Common myeloid progenitor, CD34-positive (primary cell): ENCODE measurements at regions not wholly inside any gene's neighbourhood (a gene's known extent, or its start where the extent isn't known, plus 50 kb on each side); places are given as distances from the start of the nearest gene placed in this dataset.

ENCODE experiments used
- CTCF ChIA-PET: fragments of 350-600 bp; sonication (Branson Sonifier 250); formaldehyde crosslinking; loops from one replicate; lab custom pipeline; 2021; ENCODE audit warnings: antibody characterized with exemption; lab: Charles Lee
- POLR2A ChIA-PET: fragments of 350-600 bp; sonication (Branson Sonifier 250); formaldehyde crosslinking; loops from one replicate; lab custom pipeline; 2021; ENCODE audit warnings: antibody characterized with exemption; lab: Charles Lee
- DNase-seq, 3 donors: peaks; one replicate each; pipeline versions ENCODE4 v3.0.0 to v3.0.0-alpha.2; 2013
- H3K27ac ChIP-seq, 2 experiments: 1 replicate in 1 of 2; 2 replicates in 1 of 2; pipeline ENCODE4 v1.7.0; 2013; ENCODE audit warnings: inconsistent platforms in 2 of 2, low read length in 2 of 2, mild to moderate bottlenecking in 2 of 2, low read depth in 1 of 2, moderate library complexity in 1 of 2; ENCODE audit not compliant: severe bottlenecking in 2 of 2, insufficient read depth in 1 of 2, poor library complexity in 1 of 2
- H3K27me3 ChIP-seq, 5 experiments: replicated peaks in 2 of 5; 1 replicate in 3 of 5; 2 replicates in 2 of 5; pipeline versions ENCODE4 v1.6.1 to v1.7.0; 2013; ENCODE audit warnings: low read length in 4 of 5, mild to moderate bottlenecking in 2 of 5, moderate library complexity in 2 of 5, inconsistent platforms in 1 of 5; ENCODE audit not compliant: insufficient read depth in 5 of 5, control insufficient read depth in 4 of 5
- H3K36me3 ChIP-seq, 4 experiments: 1 replicate in 2 of 4; 2 replicates in 2 of 4; pipeline versions ENCODE4 v1.6.1 to v1.7.0; 2013; ENCODE audit warnings: low read length in 3 of 4, control low read depth in 1 of 4, mild to moderate bottlenecking in 1 of 4; ENCODE audit not compliant: control insufficient read depth in 4 of 4, insufficient read depth in 4 of 4
- H3K4me1 ChIP-seq, 4 experiments: 1 replicate in 3 of 4; 2 replicates in 1 of 4; pipeline versions ENCODE4 v1.6.1 to v1.7.1; 2013; ENCODE audit warnings: low read length in 3 of 4, mild to moderate bottlenecking in 3 of 4, control low read depth in 1 of 4, inconsistent platforms in 1 of 4, moderate library complexity in 1 of 4; ENCODE audit not compliant: control insufficient read depth in 4 of 4, insufficient read depth in 4 of 4; ENCODE audit errors: control extremely low read depth in 1 of 4
- H3K4me3 ChIP-seq, 7 experiments: 1 replicate in 4 of 7; 2 replicates in 3 of 7; pipeline versions ENCODE4 v1.5.1 to v1.7.0; 2013; ENCODE audit warnings: mild to moderate bottlenecking in 7 of 7, low read length in 6 of 7, moderate library complexity in 6 of 7, inconsistent platforms in 2 of 7, low read depth in 2 of 7, control low read depth in 1 of 7; ENCODE audit not compliant: insufficient read depth in 4 of 7, control insufficient read depth in 1 of 7; ENCODE audit errors: extremely low read depth in 1 of 7
- H3K9me3 ChIP-seq, 5 experiments: 1 replicate in 4 of 5; 2 replicates in 1 of 5; pipeline versions ENCODE4 v1.6.1 to v1.7.1; 2013; ENCODE audit warnings: low read length in 4 of 5, mild to moderate bottlenecking in 2 of 5, inconsistent platforms in 1 of 5, low read depth in 1 of 5, moderate library complexity in 1 of 5; ENCODE audit not compliant: control insufficient read depth in 4 of 5, insufficient read depth in 2 of 5; ENCODE audit errors: control extremely low read depth in 1 of 5
- WGBS: methylation state at CpG from one replicate; pipeline ENCODE4 v1.1.5; 2013; ENCODE audit not compliant: insufficient coverage; 5-methylcytosine and 5-hydroxymethylcytosine counted together

- 93% methylated on average over 3 of the region's 3 CpGs for WGBS
- Histone ChIP-seq H3K27ac (no peak overlapping the region), H3K4me1 (peaks cover 0 to 5% (median 3%) of the 10 kb centered on the region in 4 experiments), H3K4me3 (no peak overlapping the region), H3K36me3 (no peaks in the 10 kb centered on the region), H3K27me3 (no peaks in the 10 kb centered on the region), H3K9me3 (no peaks in the 10 kb centered on the region)
- ChIA-PET POLR2A (no interaction called here), CTCF (no interaction called here)
- no peak for DNase-seq
Observed at GRCh38 chr2:228378696-228379425, 197.4 kb upstream of the SPHKAP start.

GRCh38 chr2:228378233-228378632, 196.7 kb upstream of the SPHKAP start:
- WGBS, result 100% methylated on average over 2 of the region's 2 CpGs
- POLR2A ChIA-PET, result no interaction called here
- Histone ChIP-seq H3K27me3 (no peaks in the 10 kb centered on the region), H3K4me1 (peaks cover 0 to 5% (median 3%) of the 10 kb centered on the region in 4 experiments), H3K9me3 (no peaks in the 10 kb centered on the region), H3K27ac (no peak overlapping the region), H3K4me3 (no peak overlapping the region), H3K36me3 (no peaks in the 10 kb centered on the region)
- CTCF ChIA-PET, result no interaction called here
- DNase-seq, result no peak

- Histone ChIP-seq H3K27me3 (no peaks in the 10 kb centered on the region), H3K27ac (no peak overlapping the region), H3K4me1 (peaks cover 0 to 5% (median 3%) of the 10 kb centered on the region in 4 experiments), H3K9me3 (no peaks in the 10 kb centered on the region), H3K36me3 (no peaks in the 10 kb centered on the region), H3K4me3 (no peak overlapping the region)
- 26% methylated on average over 3 of the region's 6 CpGs for WGBS
- CTCF ChIA-PET, result no interaction called here
- peak in 1 of 3 donors; percentile 45 for DNase-seq
- POLR2A ChIA-PET, result no interaction called here
Observed at GRCh38 chr2:228377533-228377932, 196.0 kb upstream of the SPHKAP start.

- DNase-seq, result no peak
- Histone ChIP-seq H3K36me3 (no peaks in the 10 kb centered on the region), H3K27ac (no peak overlapping the region), H3K4me1 (peaks cover 0 to 5% (median 3%) of the 10 kb centered on the region in 4 experiments), H3K27me3 (no peaks in the 10 kb centered on the region), H3K4me3 (peak overlapping the region in 1 of 7 experiments; percentile 3), H3K9me3 (no peaks in the 10 kb centered on the region)
- ChIA-PET CTCF (no interaction called here), POLR2A (no interaction called here)
- WGBS, result 91% methylated on average over 3 of the region's 3 CpGs
Observed at GRCh38 chr2:228374741-228375140, 193.3 kb upstream of the SPHKAP start.

GRCh38 chr2:228373191-228373590, 191.7 kb upstream of the SPHKAP start:
- H3K36me3 ChIP-seq, result no peaks in the 10 kb centered on the region
- peak; percentile 0 to 70 (median 3) for DNase-seq
- H3K27ac ChIP-seq, result no peak overlapping the region
- no peaks in the 10 kb centered on the region for H3K9me3 ChIP-seq
- H3K4me3 ChIP-seq, result no peak overlapping the region
- CTCF ChIA-PET, result no interaction called here
- WGBS, result no CpG with 5 or more reads among the region's 2 CpGs
- no peaks in the 10 kb centered on the region for H3K27me3 ChIP-seq
- peaks cover 0 to 5% (median 3%) of the 10 kb centered on the region in 4 experiments for H3K4me1 ChIP-seq
- POLR2A ChIA-PET, result no interaction called here

- DNase-seq, result no peak
- H3K36me3 ChIP-seq, result no peaks in the 10 kb centered on the region
- POLR2A ChIA-PET, result no interaction called here
- CTCF ChIA-PET, result no interaction called here
- peaks cover 0 to 5% (median 2%) of the 10 kb centered on the region in 4 experiments for H3K4me1 ChIP-seq
- 100% methylated on average over 2 of the region's 2 CpGs for WGBS
- no peaks in the 10 kb centered on the region for H3K9me3 ChIP-seq
- no peak overlapping the region for H3K27ac ChIP-seq
- H3K27me3 ChIP-seq, result no peaks in the 10 kb centered on the region
- H3K4me3 ChIP-seq, result no peak overlapping the region
Observed at GRCh38 chr2:228372212-228372611, 190.7 kb upstream of the SPHKAP start.

GRCh38 chr2:228369400-228370031, 188.0 kb upstream of the SPHKAP start:
- Histone ChIP-seq H3K9me3 (no peaks in the 10 kb centered on the region), H3K27ac (no peak overlapping the region), H3K27me3 (no peaks in the 10 kb centered on the region), H3K4me1 (peaks cover 0 to 2% (median 0%) of the 10 kb centered on the region in 4 experiments), H3K4me3 (no peak overlapping the region), H3K36me3 (no peaks in the 10 kb centered on the region)
- CTCF ChIA-PET, result no interaction called here
- WGBS, result 92% methylated on average over 2 of the region's 5 CpGs
- no peak for DNase-seq
- POLR2A ChIA-PET, result no interaction called here
